K562 (cell line): ENCODE measurements at regions not wholly inside any gene's neighbourhood (a gene's known extent, or its start where the extent isn't known, plus 50 kb on each side); places are given as distances from the start of the nearest gene placed in this dataset.

ENCODE experiments used
- ATAC-seq: fragments of 200-7000 bp; cut with Tn5 transposase; 3 replicates; pipeline ENCODE4 v1.9.1; 2020; ENCODE audit warnings: moderate library complexity
- BruUV-seq: library from RNA; stranded (reverse); fragments of 400-500 nt; replicated peaks from 2 replicates; lab custom pipeline; 2021; lab: Mats Ljungman, UMichigan
- CTCF ChIA-PET: fragments of 300-600 bp; formaldehyde crosslinking; extraction: SDS; loops from one replicate; lab custom pipeline; 2021; ENCODE audit warnings: low intra/inter-chr PET ratio; lab: Yijun Ruan, JAX
- POLR2A ChIA-PET: fragments of 300-600, 350-650 bp; sonication (Branson Sonifier 250); formaldehyde crosslinking; extraction: SDS; loops from one replicate; lab custom pipeline; 2021; ENCODE audit warnings: antibody characterized with exemption, inconsistent platforms; lab: Yijun Ruan, JAX
- DNase-seq, 4 experiments: peaks; one replicate each; pipeline versions ENCODE4 v3.0.0 to v3.0.0-alpha.2; 2011 to 2018; ENCODE audit warnings: low spot score in 3 of 4, mixed read lengths in 3 of 4; ENCODE audit errors: extremely low read depth in 1 of 4
- FAIRE-seq: peaks from 2 replicates; lab custom pipeline; 2011; peaks lifted over from hg19 to GRCh38; lab: Jason Lieb, UNC
- H2AFZ ChIP-seq: 2 replicates; pipeline ENCODE4 v1.6.0; 2011; ENCODE audit warnings: low read depth, low read length, control low read depth, inconsistent platforms
- H3K27ac ChIP-seq: fragments of 200-600 bp; 3 replicates; pipeline ENCODE4 v1.8.0; 2011; ENCODE audit warnings: low read depth, mild to moderate bottlenecking, control low read depth, inconsistent platforms, low read length, moderate library complexity, mixed read lengths; ENCODE audit errors: extremely low read depth
- H3K27me3 ChIP-seq, 2 experiments: fragments of 300-600 bp in 1 of 2; 2 replicates in 1 of 2; 3 replicates in 1 of 2; pipeline versions ENCODE4 v1.6.0 to v1.8.0; 2011; ENCODE audit warnings: inconsistent platforms in 2 of 2, low read length in 2 of 2, mild to moderate bottlenecking in 1 of 2, mixed read lengths in 1 of 2, moderate library complexity in 1 of 2; ENCODE audit not compliant: control insufficient read depth in 2 of 2, insufficient read depth in 2 of 2
- H3K36me3 ChIP-seq: fragments of 300-600 bp; 3 replicates; pipeline ENCODE4 v1.8.0; 2011; ENCODE audit warnings: mild to moderate bottlenecking, low read length, inconsistent platforms; ENCODE audit not compliant: control insufficient read depth, insufficient read depth
- H3K4me1 ChIP-seq, 2 experiments: fragments of 200-600 bp in 1 of 2; replicated peaks in 1 of 2; 2 replicates in 1 of 2; 3 replicates in 1 of 2; pipeline versions ENCODE4 v1.5.1 to v1.8.0; 2011; ENCODE audit warnings: inconsistent platforms in 2 of 2, low read length in 2 of 2, mild to moderate bottlenecking in 1 of 2, mixed read lengths in 1 of 2, moderate library complexity in 1 of 2; ENCODE audit not compliant: control insufficient read depth in 2 of 2, insufficient read depth in 2 of 2
- H3K4me2 ChIP-seq: 2 replicates; pipeline ENCODE4 v1.6.1; 2011; ENCODE audit warnings: low read length, control low read depth, inconsistent platforms, mixed read lengths; ENCODE audit not compliant: insufficient read depth
- H3K4me3 ChIP-seq: fragments of 200-600 bp; sonication (generic), shearing (Covaris generic); 2 replicates; pipeline ENCODE4 v1.5.1; 2016; ENCODE audit warnings: control low read depth, inconsistent platforms
- H3K79me2 ChIP-seq: fragments of 200-600 bp; 3 replicates; pipeline ENCODE4 v1.8.0; 2011; ENCODE audit warnings: low read length, inconsistent platforms; ENCODE audit not compliant: control insufficient read depth, insufficient read depth
- H3K9ac ChIP-seq, 2 experiments: 2 replicates each; pipeline versions ENCODE4 v1.6.0 to v1.6.1; 2011; ENCODE audit warnings: low read depth in 2 of 2, low read length in 2 of 2, control low read depth in 1 of 2, inconsistent platforms in 1 of 2, mild to moderate bottlenecking in 1 of 2, mixed read lengths in 1 of 2; ENCODE audit not compliant: insufficient read depth in 1 of 2
- H3K9me1 ChIP-seq: one replicate; pipeline ENCODE4 v1.6.0; 2011; ENCODE audit warnings: inconsistent platforms, mild to moderate bottlenecking, low read length, moderate library complexity; ENCODE audit not compliant: control insufficient read depth, insufficient read depth
- H3K9me3 ChIP-seq: replicated peaks from 2 replicates; pipeline ENCODE4 v1.5.1; 2011; ENCODE audit warnings: low read depth, low read length, inconsistent platforms; ENCODE audit not compliant: control insufficient read depth, insufficient read depth
- H4K20me1 ChIP-seq: replicated peaks from 2 replicates; pipeline ENCODE4 v1.6.1; 2011; ENCODE audit warnings: low read length, inconsistent platforms, mixed read lengths; ENCODE audit not compliant: control insufficient read depth, insufficient read depth
- C11orf30 ChIP-seq: fragments of 450-650 bp; IDR thresholded peaks from 2 replicates; pipeline ENCODE4 v1.6.1; 2016; ENCODE audit warnings: low read depth, mild to moderate bottlenecking
- CXXC5 ChIP-seq: fragments of 250-450 bp; sonication (Bioruptor Pico); IDR thresholded peaks from 2 replicates; pipeline ENCODE4 v1.8.0; 2022; ENCODE audit warnings: inconsistent platforms, mild to moderate bottlenecking, moderate library complexity
- EP300 ChIP-seq: IDR thresholded peaks from 2 replicates; pipeline ENCODE4 v1.6.1; 2012; ENCODE audit warnings: low read length, improper control_type of control experiment
- ETV1 ChIP-seq: fragments of 450-650 bp; conservative IDR thresholded peaks from 2 replicates; pipeline ENCODE4 v1.6.1; 2016; ENCODE audit warnings: missing genetic modification characterization, control low read depth, low read depth, missing compliant biosample characterization
- FOXJ2 ChIP-seq: fragments of 200-800 bp; sonication (Bioruptor generic); IDR thresholded peaks from 2 replicates; pipeline ENCODE4 v1.6.1; 2016; ENCODE audit warnings: missing genetic modification characterization, missing compliant biosample characterization
- KDM1A ChIP-seq, 2 experiments: fragments of 450-650 bp; IDR thresholded peaks; 2 replicates each; pipeline ENCODE4 v1.6.1; 2016; ENCODE audit warnings: mild to moderate bottlenecking in 2 of 2
- SMAD4 ChIP-seq: fragments of 250-450 bp; sonication (Bioruptor Pico); conservative IDR thresholded peaks from 2 replicates; pipeline ENCODE4 v1.8.0; 2021; ENCODE audit warnings: inconsistent platforms, mild to moderate bottlenecking, moderate library complexity
- ZNF316 ChIP-seq: fragments of 450-650 bp; IDR thresholded peaks from 2 replicates; pipeline ENCODE4 v1.6.1; 2016
- ZNF431 ChIP-seq: sonication (generic); formaldehyde crosslinking; IDR thresholded peaks from 2 replicates; pipeline ENCODE4 v1.8.0; 2022; ENCODE audit warnings: mild to moderate bottlenecking, missing genetic modification reagents
- WGBS: fragments of 100-300 bp; shearing (Covaris generic); methylation state at CpG from one replicate; pipeline ENCODE4 v1.1.6; 2016; ENCODE audit warnings: low coverage, mixed read lengths; ENCODE audit not compliant: insufficient coverage; ENCODE audit errors: missing lambda C conversion rate; 5-methylcytosine and 5-hydroxymethylcytosine counted together
- in situ Hi-C: fragments of 300-500 bp; cut with MboI; formaldehyde crosslinking; loops from 4 replicates; pipeline ENCODE4 v1.15.0; 2018; ENCODE audit warnings: inconsistent platforms, mixed read lengths
- intact Hi-C: fragments of 100-400 bp; cut with micrococcal nuclease; formaldehyde crosslinking; loops from 2 replicates; pipeline ENCODE4 v1.14.2; 2022
- TF ChIP-seq, protein P1 (sequence below): fragments of 150-350 bp; conservative IDR thresholded peaks from 2 replicates; pipeline ENCODE4 v1.6.1; 2014; ENCODE audit warnings: low read length
- TF ChIP-seq, protein P2 (sequence below): fragments of 200-800 bp; sonication (Bioruptor generic); IDR thresholded peaks from 2 replicates; pipeline ENCODE4 v1.6.1; 2016; ENCODE audit warnings: missing genetic modification characterization, missing compliant biosample characterization

DNA sequence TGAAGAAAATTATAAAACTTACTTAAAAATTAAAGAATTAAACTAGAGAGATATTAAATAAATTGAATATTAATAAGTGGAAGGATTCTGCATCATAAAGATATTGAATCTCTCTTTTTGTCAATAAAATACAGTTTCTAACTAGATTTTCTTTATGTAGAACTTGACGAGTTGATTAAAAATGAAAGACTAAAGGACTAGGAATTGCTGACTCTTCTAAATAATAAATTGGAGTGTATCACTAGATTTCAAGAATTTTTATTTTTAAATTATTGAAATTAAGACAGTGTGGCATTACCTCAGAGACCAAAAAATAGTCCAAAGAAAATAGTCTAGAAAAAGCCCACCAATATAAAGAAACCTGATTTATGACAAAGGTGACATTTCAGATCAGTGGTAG, 492.4 kb downstream of the CETN3 start:
- no peak overlapping the region for H2AFZ ChIP-seq
- in situ Hi-C loops = no loop called here
- 0% methylated on average over 1 of the region's 1 CpG for WGBS

DNA sequence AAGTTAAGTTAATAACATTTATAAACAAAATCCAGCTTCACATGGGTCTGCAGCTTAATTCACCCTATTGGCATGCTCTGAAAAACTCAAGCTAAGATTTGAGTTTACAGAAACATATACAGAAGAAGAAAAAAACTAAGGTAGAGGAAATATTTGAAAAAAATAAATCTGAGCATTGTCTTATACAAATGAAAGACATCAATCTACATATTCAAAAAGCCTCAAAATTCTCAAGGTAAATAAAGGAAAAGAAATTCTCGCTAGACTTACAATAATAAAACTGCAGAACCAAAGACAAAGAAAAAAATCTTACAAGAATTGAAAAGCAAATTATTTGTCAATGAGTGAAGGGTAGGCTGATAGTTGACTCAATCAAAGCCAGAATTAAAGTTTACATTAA, 493.4 kb downstream of the CETN3 start:
- no peaks in the 10 kb centered on the region for H3K79me2 ChIP-seq
- no peak for ATAC-seq
- POLR2A ChIA-PET = no interaction called here
- WGBS = 0% methylated on average over 1 of the region's 1 CpG
- no peaks in the 10 kb centered on the region for H3K9me3 ChIP-seq
- H3K4me1 ChIP-seq = no peaks in the 10 kb centered on the region
- no peaks in the 10 kb centered on the region for H3K9me1 ChIP-seq
- no peak for FAIRE-seq
- intact Hi-C loops (no loop called here), in situ Hi-C loops (no loop called here)
- CTCF ChIA-PET = no interaction called here
- no peak overlapping the region for H3K9ac ChIP-seq
- DNase-seq = no peak
- no TSS peak for BruUV-seq
- H3K36me3 ChIP-seq = no peaks in the 10 kb centered on the region
- no peaks in the 10 kb centered on the region for H4K20me1 ChIP-seq
- no peak overlapping the region for H3K27ac ChIP-seq
- H3K4me3 ChIP-seq = no peak overlapping the region
- no peak overlapping the region for H3K4me2 ChIP-seq
- no peak overlapping the region for H2AFZ ChIP-seq
- no peaks in the 10 kb centered on the region for H3K27me3 ChIP-seq
- TF ChIP-seq EP300 = no peak
- no peak for TF ChIP-seq SMAD4 (CRISPR knock-in tag)
- TF ChIP-seq, protein P1, sequence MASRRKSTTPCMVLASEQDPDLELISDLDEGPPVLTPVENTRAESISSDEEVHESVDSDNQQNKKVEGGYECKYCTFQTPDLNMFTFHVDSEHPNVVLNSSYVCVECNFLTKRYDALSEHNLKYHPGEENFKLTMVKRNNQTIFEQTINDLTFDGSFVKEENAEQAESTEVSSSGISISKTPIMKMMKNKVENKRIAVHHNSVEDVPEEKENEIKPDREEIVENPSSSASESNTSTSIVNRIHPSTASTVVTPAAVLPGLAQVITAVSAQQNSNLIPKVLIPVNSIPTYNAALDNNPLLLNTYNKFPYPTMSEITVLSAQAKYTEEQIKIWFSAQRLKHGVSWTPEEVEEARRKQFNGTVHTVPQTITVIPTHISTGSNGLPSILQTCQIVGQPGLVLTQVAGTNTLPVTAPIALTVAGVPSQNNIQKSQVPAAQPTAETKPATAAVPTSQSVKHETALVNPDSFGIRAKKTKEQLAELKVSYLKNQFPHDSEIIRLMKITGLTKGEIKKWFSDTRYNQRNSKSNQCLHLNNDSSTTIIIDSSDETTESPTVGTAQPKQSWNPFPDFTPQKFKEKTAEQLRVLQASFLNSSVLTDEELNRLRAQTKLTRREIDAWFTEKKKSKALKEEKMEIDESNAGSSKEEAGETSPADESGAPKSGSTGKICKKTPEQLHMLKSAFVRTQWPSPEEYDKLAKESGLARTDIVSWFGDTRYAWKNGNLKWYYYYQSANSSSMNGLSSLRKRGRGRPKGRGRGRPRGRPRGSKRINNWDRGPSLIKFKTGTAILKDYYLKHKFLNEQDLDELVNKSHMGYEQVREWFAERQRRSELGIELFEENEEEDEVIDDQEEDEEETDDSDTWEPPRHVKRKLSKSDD = no peak
- TF ChIP-seq FOXJ2 (tag) = no peak
- no peak for TF ChIP-seq KDM1A (IDR thresholded peaks at IDR 0.05)
- no peak for TF ChIP-seq ETV1
- TF ChIP-seq, protein P2, sequence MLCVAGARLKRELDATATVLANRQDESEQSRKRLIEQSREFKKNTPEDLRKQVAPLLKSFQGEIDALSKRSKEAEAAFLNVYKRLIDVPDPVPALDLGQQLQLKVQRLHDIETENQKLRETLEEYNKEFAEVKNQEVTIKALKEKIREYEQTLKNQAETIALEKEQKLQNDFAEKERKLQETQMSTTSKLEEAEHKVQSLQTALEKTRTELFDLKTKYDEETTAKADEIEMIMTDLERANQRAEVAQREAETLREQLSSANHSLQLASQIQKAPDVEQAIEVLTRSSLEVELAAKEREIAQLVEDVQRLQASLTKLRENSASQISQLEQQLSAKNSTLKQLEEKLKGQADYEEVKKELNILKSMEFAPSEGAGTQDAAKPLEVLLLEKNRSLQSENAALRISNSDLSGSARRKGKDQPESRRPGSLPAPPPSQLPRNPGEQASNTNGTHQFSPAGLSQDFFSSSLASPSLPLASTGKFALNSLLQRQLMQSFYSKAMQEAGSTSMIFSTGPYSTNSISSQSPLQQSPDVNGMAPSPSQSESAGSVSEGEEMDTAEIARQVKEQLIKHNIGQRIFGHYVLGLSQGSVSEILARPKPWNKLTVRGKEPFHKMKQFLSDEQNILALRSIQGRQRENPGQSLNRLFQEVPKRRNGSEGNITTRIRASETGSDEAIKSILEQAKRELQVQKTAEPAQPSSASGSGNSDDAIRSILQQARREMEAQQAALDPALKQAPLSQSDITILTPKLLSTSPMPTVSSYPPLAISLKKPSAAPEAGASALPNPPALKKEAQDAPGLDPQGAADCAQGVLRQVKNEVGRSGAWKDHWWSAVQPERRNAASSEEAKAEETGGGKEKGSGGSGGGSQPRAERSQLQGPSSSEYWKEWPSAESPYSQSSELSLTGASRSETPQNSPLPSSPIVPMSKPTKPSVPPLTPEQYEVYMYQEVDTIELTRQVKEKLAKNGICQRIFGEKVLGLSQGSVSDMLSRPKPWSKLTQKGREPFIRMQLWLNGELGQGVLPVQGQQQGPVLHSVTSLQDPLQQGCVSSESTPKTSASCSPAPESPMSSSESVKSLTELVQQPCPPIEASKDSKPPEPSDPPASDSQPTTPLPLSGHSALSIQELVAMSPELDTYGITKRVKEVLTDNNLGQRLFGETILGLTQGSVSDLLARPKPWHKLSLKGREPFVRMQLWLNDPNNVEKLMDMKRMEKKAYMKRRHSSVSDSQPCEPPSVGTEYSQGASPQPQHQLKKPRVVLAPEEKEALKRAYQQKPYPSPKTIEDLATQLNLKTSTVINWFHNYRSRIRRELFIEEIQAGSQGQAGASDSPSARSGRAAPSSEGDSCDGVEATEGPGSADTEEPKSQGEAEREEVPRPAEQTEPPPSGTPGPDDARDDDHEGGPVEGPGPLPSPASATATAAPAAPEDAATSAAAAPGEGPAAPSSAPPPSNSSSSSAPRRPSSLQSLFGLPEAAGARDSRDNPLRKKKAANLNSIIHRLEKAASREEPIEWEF (CRISPR knock-in tag) = no peak
- TF ChIP-seq ZNF431 = no peak

More for the DNA sequence above, 492.4 kb downstream of the CETN3 start:
- no peaks in the 10 kb centered on the region for H3K9me3 ChIP-seq
- intact Hi-C loops = no loop called here
- no peaks in the 10 kb centered on the region for H3K4me1 ChIP-seq
- H3K9ac ChIP-seq = no peak overlapping the region
- CTCF ChIA-PET = no interaction called here
- peak; percentile 75 for TF ChIP-seq ZNF316
- no peak for TF ChIP-seq CXXC5 (CRISPR knock-in tag)
- TF ChIP-seq C11orf30 = peak; percentile 36; the same call in 1 of the 2 replicates
- no peak for ATAC-seq
- no peaks in the 10 kb centered on the region for H3K36me3 ChIP-seq
- POLR2A ChIA-PET = no interaction called here
- no peaks in the 10 kb centered on the region for H3K79me2 ChIP-seq
- DNase-seq = no peak
- BruUV-seq = no TSS peak
- H3K4me2 ChIP-seq = no peak overlapping the region
- no peaks in the 10 kb centered on the region for H4K20me1 ChIP-seq
- no peak overlapping the region for H3K4me3 ChIP-seq
- no peak overlapping the region for H3K27ac ChIP-seq
- H3K9me1 ChIP-seq = no peaks in the 10 kb centered on the region
- no peaks in the 10 kb centered on the region for H3K27me3 ChIP-seq
- no peak for FAIRE-seq
